HG03139 (cell line): ENCODE measurements at regions not wholly inside any gene's neighbourhood (a gene's known extent, or its start where the extent isn't known, plus 50 kb on each side); places are given as distances from the start of the nearest gene placed in this dataset.
A peak's percentile ranks its signal among the peaks of the same experiment; 100 is the strongest.
"Not testable (repeated sequence)": the region's sequence is repeated elsewhere in the genome, so short reads cannot be mapped to it uniquely, and the experiment has no call there.

Experiments used
- ATAC-seq: cut with Tn5 transposase; IDR thresholded peaks from one replicate; pipeline ENCODE4 v1.9.1; 2021; ENCODE audit not compliant: unreplicated experiment

- no peak for ATAC-seq
Observed at GRCh38 chr2:122669627-122670026, 914.2 kb downstream of the TSN start.

GRCh38 chr2:122670897-122671296, 915.4 kb downstream of the TSN start:
- ATAC-seq = no peak

- no peak for ATAC-seq
Observed at GRCh38 chr2:122680662-122681061, 925.2 kb downstream of the TSN start.

- ATAC-seq = no peak
Observed at GRCh38 chr2:122681626-122682025, 926.2 kb downstream of the TSN start.

GRCh38 chr2:122682356-122682755, 926.9 kb downstream of the TSN start:
- no peak for ATAC-seq

GRCh38 chr2:122683018-122683417, 927.6 kb downstream of the TSN start:
- no peak for ATAC-seq

- no peak for ATAC-seq
Observed at GRCh38 chr2:122692400-122693083, 937.1 kb downstream of the TSN start.

GRCh38 chr2:122697415-122697814, 942.0 kb downstream of the TSN start:
- no peak for ATAC-seq

- ATAC-seq = no peak
Observed at GRCh38 chr2:122703676-122704075, 948.2 kb downstream of the TSN start.

GRCh38 chr2:122704109-122704563, 948.7 kb downstream of the TSN start:
- peak; percentile 40 for ATAC-seq

GRCh38 chr2:122705746-122706145, 950.3 kb downstream of the TSN start:
- no peak for ATAC-seq

GRCh38 chr2:122706757-122707223, 951.3 kb downstream of the TSN start:
- ATAC-seq = no peak

GRCh38 chr2:122707224-122707824, 951.9 kb downstream of the TSN start:
- peak; percentile 48 for ATAC-seq

GRCh38 chr2:122710049-122710448, 954.6 kb downstream of the TSN start:
- ATAC-seq = no peak

- no peak for ATAC-seq
Observed at GRCh38 chr2:122713800-122714199, 958.3 kb downstream of the TSN start.

- ATAC-seq = not testable (repeated sequence)
Observed at GRCh38 chr2:122720822-122721221, 965.4 kb downstream of the TSN start.

- ATAC-seq = no peak
Observed at GRCh38 chr2:122734766-122735424, 979.4 kb downstream of the TSN start.

GRCh38 chr2:122736279-122736678, 980.8 kb downstream of the TSN start:
- ATAC-seq = no peak

- ATAC-seq = peak; percentile 49
Observed at GRCh38 chr2:122737429-122738077, 982.1 kb downstream of the TSN start.

- ATAC-seq = no peak
Observed at GRCh38 chr2:122739732-122740593, 984.5 kb downstream of the TSN start.

GRCh38 chr2:122740594-122740948, 985.1 kb downstream of the TSN start:
- ATAC-seq = no peak
